AG04450 (cell line): ENCODE measurements at regions not wholly inside any gene's neighbourhood (a gene's known extent, or its start where the extent isn't known, plus 50 kb on each side); places are given as distances from the start of the nearest gene placed in this dataset.

Experiments
- CTCF ChIA-PET: fragments of 300-600, 350-600 bp; formaldehyde crosslinking; extraction: SDS; loops from one replicate; lab custom pipeline; 2022; ENCODE audit warnings: antibody characterized with exemption, inconsistent platforms; lab: Charles Lee
- POLR2A ChIA-PET: fragments of 350-600 bp; formaldehyde crosslinking; extraction: SDS; loops from one replicate; lab custom pipeline; 2021; ENCODE audit warnings: antibody characterized with exemption, inconsistent platforms; lab: Yijun Ruan, JAX
- DNase-seq: peaks from one replicate; pipeline ENCODE4 v3.0.0-alpha.2; 2011; ENCODE audit warnings: low read depth, low spot score
- H3K27ac ChIP-seq: one replicate; pipeline ENCODE4 v1.5.1; 2012; ENCODE audit warnings: low read depth, low read length, control low read depth
- H3K27me3 ChIP-seq: one replicate; pipeline ENCODE4 v1.6.0; 2012; ENCODE audit warnings: low read length; ENCODE audit not compliant: control insufficient read depth, insufficient read depth
- H3K4me3 ChIP-seq: 2 replicates; pipeline ENCODE4 v1.5.1; 2011; ENCODE audit warnings: mild to moderate bottlenecking, low read depth, low read length, control low read depth
- H3K9me3 ChIP-seq: 2 replicates; pipeline ENCODE4 v1.5.1; 2012; ENCODE audit warnings: low read length; ENCODE audit not compliant: control insufficient read depth, insufficient read depth
- CTCF ChIP-seq: IDR thresholded peaks from 2 replicates; pipeline ENCODE4 v1.5.1; 2011; ENCODE audit warnings: low read depth, low read length, control low read depth, inconsistent platforms

- POLR2A ChIA-PET: interaction anchor here (0.6 kb wide), 1 partner anchor 19 kb away, joined by 3 read pairs; no protein-coding TSS in a partner anchor
- peak; percentile 64 for TF ChIP-seq CTCF
- DNase-seq: peak; percentile 59
- Histone ChIP-seq H3K27me3 (no peaks in the 10 kb centered on the region), H3K4me3 (no peak overlapping the region), H3K9me3 (no peaks in the 10 kb centered on the region), H3K27ac (no peak overlapping the region)
- CTCF ChIA-PET: interaction anchor here (0.5 to 3.3 kb wide), 40 partner anchors 8 to 1087 kb away, joined by 3 to 55 read pairs (median 4); partner anchors contain the start of genes AREG and EREG
These were observed 87.2 kb downstream of the AREG start for GRCh38 chr4:74531963-74532794.

- TF ChIP-seq CTCF: no peak
- Histone ChIP-seq H3K9me3 (no peaks in the 10 kb centered on the region), H3K27me3 (no peaks in the 10 kb centered on the region), H3K27ac (no peak overlapping the region), H3K4me3 (no peak overlapping the region)
- ChIA-PET CTCF (interaction anchor here (0.5 to 3.3 kb wide), 10 partner anchors 26 to 214 kb away, joined by 3 to 21 read pairs (median 4); partner anchors contain the start of gene AREG), POLR2A (no interaction called here)
- no peak for DNase-seq
These were observed 89.2 kb downstream of the AREG start for GRCh38 chr4:74534121-74534520.

GRCh38 chr4:74534936-74535335 is 90.0 kb downstream of the AREG start:
- no peak for DNase-seq
- POLR2A ChIA-PET: no interaction called here
- CTCF ChIA-PET: interaction anchor here (0.7 to 1.0 kb wide), 2 partner anchors 141 to 157 kb away, joined by 3 read pairs; no protein-coding TSS in a partner anchor
- no peak for TF ChIP-seq CTCF
- H3K4me3 ChIP-seq: no peak overlapping the region
- H3K27ac ChIP-seq: no peak overlapping the region
- no peaks in the 10 kb centered on the region for H3K27me3 ChIP-seq
- no peaks in the 10 kb centered on the region for H3K9me3 ChIP-seq

- Histone ChIP-seq H3K27me3 (no peaks in the 10 kb centered on the region), H3K27ac (no peak overlapping the region), H3K9me3 (no peaks in the 10 kb centered on the region), H3K4me3 (no peak overlapping the region)
- DNase-seq: no peak
- ChIA-PET POLR2A (no interaction called here), CTCF (interaction anchor here (0.5 to 1.0 kb wide), 4 partner anchors 22 to 1967 kb away, joined by 3 to 5 read pairs (median 4); no protein-coding TSS in a partner anchor)
- TF ChIP-seq CTCF: no peak
These were observed 90.6 kb downstream of the AREG start for GRCh38 chr4:74535512-74535911.

DNA sequence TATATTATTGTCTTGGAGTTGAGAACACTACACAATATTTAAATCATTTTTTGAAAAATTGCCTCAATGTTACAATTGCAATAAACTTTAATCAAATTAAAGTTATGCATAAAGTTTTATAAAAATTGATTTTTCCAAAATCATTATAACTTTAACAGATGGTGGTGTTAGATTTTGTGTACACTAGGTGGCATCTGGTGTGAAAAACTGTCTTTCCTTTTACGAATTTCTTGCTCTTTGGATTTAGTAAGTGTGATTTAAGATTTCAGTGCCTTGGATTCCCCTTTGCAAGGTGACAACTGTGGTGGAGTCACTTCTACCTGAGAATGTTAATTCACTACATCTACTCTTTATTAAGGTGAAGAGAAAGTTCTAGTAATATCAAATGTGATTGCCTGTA is 91.6 kb downstream of the AREG start:
- Histone ChIP-seq H3K27ac (no peak overlapping the region), H3K4me3 (no peak overlapping the region), H3K9me3 (no peaks in the 10 kb centered on the region), H3K27me3 (no peaks in the 10 kb centered on the region)
- ChIA-PET CTCF (no interaction called here), POLR2A (no interaction called here)
- no peak for DNase-seq
- 0 out of 2 replicates have a peak, but pooled peaks have one; percentile 14 for TF ChIP-seq CTCF
